Effector CD4-positive, alpha-beta T cell (primary cell): ENCODE measurements at regions not wholly inside any gene's neighbourhood (a gene's known extent, or its start where the extent isn't known, plus 50 kb on each side); places are given as distances from the start of the nearest gene placed in this dataset.

Source experiments
- DNase-seq: peaks from one replicate; pipeline ENCODE4 v3.0.0-alpha.2; 2020

DNA sequence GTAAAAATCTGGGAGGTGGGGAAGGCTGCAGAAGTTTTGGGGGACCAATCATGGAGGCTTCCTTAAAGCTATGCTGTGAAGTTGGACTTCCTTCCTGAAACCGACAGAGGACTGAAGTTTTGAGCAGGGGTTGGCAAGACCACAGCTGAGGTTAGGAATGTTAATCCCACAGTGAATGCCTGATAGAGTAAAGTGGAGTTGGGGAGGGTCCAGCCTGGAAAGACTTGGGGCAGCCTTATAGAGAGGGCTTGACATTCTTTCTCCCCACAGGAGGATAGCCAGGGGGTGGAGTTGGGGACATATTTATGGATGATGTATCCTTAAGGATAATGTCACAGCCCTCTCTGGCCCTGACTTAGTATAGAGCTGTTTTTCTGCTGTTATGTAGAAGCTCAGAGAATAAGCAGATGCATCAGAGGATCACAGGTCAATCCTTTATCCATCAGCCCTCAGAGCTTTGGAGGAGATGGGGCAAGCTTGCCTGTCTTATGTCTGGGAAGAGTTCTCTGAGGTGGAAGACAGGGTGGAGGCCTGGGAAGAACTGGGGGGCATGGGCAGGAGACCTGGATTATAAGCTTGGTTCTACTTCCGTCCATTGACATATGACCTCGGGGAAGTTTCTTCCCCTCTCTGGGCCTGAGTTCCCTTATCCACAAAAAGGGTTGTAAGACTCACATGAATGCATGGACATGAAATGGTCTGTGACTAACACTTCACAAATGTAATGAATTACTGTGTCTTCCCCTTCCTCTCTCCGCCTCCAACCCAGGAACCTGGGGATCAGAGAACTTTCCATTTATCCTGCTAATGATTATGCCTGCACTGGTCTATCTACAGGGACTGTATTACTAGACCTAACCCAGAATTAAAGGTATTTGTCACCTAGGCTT is 317.8 kb downstream of the MIAT start:
- DNase-seq = no peak

DNA sequence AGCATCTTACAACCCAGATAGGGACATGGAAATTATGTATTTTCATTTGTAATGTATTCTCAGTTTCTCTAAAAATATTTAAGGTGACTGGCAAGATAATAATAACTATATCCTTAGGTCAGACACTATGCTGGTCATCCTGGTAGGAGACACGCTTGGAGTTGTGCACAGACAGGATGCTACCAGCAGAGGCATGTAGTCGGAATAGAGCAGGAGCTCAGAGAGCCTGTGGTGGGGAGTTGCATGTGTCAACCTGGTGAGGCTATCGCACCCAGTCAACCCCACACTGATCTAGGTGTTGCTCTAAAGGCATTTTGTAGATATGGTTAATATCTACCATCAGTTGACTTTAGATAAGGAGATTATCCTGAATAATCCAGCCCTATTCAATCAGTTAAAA is 318.5 kb downstream of the MIAT start:
- no peak for DNase-seq

DNA sequence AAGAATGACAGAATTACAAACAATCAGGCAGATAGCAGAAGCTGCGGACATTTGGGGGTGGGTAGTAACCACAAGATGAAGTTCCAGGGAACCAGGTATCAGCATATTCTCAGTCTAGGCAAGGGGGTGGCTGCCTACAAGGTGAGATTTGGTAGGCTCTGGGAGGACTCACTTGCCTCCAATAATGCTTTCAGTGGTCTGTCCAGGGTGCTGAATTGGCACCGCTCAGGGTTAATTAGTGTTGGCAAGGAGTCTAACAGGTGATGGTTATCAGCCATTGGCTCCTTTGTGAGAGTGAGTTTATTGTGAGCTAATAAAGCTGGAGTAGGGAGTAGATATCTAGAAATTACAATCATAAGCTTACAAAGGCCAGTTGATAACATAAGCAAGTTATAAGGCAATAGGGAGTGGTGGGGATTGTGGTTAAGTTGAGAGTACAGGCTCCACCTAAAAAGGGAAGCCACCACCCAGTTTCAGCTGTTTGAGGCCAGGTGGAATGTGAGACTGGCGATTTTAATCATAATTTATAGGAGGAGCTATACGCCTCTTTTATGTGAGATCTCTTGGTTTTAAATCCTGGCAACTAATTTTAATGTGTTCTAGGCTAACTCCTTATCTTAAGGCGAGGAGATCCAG is 320.5 kb downstream of the MIAT start:
- no peak for DNase-seq

DNA sequence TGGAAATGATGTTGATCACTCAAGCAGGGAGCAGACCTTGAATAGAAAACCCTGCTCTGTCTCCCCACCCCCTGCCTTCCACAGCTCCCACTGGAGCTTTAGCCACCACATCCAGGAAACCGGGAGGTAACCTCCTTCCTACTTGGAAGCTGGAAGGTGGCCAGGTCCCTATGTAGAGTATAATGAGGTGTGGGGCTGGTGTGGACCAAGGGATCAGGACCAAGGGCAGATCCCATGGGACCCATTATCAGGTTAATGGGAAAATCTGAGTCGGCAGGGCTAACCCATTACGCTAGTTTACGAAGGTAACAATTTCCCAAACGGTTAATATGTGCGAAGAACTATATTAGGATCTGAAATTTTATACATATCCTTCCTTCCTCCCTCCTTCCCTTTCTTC is 321.9 kb downstream of the MIAT start:
- no peak for DNase-seq

DNA sequence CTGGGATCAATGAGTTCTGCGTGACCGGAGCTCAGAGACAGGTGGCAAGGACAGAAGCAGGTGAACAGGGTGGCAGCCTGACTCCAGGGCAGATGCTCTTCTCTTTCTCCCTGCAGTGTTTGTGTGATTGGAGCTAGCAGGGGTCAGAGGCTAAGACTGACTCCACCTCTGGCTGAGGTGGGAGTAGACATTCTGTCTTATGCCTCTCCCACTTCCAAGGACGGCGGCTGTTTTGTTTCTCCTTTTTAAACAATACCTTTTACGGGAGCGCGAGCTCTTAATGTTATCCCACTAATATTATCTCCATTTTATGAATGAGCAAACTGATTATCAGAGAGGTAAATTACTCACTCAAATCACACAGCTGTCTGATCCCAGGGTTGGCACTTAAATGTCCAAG is 323.7 kb downstream of the MIAT start:
- no peak for DNase-seq

DNA sequence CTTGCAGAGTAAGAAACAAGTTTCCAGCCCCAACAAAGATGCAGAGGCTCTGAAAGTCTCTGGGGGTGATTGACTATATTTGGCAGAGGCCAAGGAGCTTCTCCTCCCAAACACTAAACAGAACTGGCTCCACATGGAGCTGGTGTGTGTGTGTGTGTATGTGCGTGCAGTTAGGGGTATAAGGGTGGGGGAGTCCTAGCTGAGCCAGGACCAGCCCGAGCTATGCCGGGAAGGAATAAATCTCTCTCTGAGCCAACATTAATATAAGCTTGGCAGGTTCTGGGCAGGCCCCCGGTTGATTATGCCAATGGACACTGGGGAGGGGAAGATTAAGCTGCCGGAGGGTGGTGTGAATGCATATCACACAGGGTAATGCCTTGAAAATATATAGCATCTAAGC is 324.2 kb downstream of the MIAT start:
- no peak for DNase-seq

DNA sequence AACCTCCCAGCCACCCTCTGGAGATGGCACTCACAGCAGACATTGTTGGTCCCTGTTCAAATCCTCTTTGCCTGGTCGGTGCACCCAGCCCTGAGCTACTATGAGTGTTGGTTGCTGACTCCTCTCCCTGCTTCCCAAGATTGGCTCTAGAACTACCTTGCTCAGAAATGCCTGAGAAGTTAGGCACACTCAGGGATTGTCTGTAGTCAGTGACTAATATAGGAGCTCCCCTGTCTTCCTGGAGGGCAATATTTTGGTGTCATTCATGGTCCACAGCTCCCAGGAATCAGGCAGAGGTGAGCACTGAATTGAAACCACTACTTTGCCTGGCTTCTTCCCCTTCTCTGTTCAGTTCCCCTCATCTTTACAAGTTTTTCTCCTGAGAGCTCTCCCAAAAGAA is 325.9 kb downstream of the MIAT start:
- no peak for DNase-seq

DNA sequence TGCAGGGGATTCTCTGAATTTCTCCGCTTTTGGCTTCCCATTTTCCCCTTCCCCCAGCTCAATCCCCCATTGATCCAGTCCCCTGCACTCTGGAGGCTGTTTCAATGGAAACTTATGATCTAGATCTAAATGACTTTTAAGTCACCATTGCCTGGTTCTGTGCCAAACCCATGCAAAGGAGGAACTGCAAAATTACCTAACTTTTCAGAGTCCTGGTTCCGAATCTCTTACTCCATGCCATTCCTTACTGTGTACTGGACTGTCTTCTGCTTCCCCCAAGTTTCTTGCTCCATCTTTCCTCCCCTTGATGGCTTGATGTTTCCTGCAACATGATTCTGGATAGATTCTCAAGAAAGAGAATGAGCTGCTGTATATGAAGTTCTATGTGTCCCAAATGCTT is 327.8 kb downstream of the MIAT start:
- DNase-seq = no peak

DNA sequence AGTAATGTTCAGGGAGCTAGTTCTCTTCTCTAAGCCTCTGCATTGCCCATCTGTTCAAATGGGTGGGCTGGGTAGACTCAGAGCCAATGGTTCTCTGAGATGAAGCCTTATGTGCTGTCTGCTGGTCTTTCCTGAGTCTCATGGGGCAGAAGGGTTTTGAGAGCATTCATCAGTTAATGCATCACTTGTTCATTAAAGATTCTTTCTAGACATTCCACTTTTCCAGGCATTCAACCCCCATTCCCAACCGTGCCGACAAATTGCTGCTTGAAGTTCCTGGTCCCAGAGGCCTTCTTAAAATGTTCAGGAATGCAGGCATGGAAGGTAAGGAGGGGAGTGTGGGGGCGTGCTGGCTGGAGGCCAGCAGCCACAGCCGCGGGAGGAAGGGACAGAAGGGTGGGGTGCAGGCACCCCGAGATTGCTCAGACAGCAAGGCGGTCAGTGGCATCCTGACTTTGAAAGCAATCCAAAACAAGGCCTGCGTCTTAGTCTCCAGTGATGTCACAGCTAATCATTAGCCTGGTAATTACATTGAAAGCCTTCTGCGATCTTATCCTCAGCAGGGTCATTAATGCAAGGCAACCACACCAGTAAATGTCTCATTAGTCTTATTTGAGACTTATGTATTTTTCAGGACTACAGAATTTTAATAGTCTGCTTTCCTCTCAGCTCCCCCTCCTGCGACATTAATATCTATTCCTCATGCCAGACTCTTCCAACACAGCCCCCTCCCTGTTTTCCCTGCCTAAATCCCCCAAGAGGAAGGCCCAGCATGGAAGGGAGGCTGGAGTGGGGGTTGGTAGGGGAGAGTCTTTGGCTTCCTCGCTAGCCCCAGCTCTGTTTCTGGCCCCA is 328.8 kb downstream of the MIAT start:
- DNase-seq = no peak

DNA sequence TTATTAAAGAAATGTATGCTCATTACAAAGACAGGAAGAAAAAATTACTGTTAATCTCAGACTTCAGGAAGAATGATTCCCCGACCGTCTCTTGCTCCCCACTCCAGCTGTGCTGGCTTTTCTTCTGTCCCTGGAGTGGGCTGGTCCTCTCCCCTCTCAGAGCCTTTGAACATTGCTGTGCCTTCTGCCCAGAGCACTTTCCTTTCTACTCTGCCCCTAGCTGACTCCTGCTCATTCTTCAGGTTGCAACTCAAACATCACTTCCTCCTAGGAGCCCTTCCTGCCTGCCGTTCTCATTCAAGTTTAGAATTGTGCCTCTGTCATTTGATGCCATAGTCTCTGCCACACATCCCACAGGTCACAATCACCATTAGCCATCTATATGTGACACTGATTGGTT is 329.5 kb downstream of the MIAT start:
- no peak for DNase-seq

DNA sequence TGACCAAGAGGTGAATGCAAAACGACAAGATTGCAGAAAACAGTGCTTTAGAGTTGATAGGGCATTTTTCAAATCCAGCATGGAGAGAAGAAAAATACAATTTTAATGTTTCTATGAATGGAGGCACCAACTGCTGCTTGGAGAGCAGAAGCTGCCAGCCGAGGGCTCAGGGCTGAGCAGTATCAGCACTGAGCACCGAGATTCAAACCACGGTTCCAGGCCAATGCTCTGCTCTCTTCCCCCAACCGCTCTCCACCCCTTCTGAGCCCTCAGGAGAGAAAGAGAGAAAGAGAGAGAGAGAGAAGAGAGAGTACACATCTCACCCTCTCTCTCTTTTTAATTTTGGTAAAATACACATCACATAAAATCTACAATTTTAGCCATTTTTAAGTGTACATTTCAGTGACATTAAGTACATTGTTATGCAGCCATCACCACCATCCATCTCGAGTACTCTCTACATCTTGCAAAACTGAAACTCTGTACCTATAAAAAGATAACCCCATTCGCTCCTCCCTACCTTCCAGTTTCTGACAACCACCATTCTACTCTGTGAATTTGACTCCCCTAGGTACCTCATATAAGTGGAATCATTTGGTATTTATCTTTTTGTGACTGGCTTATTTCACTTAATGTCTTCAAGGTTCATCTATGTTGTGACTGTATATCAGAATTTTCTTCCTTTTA is 333.3 kb downstream of the MIAT start:
- DNase-seq = no peak

DNA sequence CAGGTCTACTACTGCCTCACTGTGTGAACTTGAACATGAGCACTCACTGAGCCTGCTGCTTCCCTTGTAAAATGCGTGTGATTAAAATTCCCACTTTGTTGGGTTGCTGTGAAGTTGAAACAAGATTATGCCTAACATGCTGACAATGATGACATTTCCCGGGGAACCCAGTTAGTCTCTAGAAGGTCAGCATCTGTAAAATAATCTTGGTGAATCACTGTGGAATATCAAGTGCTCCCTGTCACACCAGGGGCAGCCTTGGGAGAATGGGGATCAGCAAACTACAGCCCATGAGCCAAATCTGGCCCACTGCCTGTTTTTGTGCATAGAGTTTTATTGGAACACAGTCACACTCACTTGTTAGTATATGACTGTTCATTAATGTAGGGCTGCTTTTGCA is 335.2 kb downstream of the MIAT start:
- no peak for DNase-seq

DNA sequence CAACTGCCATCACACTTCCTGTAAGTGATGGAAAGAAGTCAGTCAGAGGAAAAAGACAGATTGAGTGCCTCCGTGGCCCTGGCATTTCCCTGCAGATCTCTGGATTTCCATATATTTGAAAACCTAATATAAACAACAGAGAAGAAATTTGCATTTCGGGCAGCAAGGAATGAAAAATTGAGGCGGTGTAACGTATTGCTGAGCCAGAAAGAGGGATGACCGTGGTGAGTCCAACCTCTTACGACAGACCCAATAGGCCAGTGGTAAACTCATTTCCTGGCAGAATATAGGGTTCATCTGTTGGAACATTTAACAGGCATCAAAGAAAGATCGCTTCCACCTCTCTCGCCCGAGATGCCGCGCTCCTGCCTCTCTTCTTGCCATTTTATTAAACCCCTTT is 336.5 kb downstream of the MIAT start:
- no peak for DNase-seq

DNA sequence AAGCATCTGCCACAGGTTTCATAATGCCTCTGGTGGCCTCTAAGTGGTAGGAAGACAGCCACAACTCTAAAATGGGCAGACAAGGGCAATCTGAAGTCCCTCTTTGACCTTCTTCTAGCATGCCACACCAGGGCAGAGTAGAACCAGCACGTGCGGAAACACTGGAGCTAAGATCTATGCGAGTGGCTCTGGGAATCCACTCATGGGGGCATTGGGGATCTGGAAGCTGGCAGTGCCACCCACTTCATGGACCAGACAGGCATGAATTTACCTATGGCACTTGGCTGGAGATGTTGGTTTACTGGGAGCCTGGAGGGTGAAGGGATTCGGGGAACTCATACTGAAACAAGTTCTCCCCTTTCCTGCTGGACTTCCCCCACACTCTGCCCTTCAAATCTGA is 337.4 kb downstream of the MIAT start:
- no peak for DNase-seq

DNA sequence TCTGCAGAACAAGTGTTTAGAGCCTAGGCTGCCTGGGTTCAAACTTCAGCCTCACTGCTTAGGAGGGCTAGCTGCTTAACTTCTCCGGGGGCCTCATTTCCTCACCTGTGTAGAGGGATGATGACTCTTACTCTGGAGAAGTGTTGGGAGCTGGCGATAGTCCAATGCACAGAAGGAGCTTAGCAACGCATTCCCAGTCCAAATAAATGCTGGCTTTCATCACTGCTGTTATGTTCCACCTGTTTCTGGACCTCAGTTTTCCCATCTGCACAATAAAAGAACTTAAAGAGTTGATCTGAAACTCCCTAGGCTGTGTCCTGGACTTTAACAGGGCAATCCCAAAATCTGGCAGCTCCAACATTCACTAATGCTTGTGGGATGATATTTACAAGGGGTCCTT is 337.8 kb downstream of the MIAT start:
- no peak for DNase-seq

DNA sequence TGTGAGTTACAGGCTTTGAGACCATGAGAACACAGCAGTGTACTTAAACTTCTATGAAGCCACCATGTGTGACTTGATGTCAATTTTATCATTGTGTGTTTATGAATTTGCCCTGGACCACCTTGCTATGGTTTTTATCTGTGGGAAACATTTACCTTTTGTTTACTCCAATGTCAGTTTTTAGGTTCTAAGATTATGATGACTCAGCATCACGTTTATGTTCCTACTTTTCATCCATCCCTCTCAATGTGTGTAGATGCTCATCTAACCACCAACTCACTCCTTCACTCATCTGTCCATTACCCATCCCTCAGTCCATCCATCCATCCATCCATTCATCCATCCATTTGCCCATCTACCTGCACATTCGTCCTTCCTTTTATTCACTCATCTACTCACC is 338.8 kb downstream of the MIAT start:
- DNase-seq = no peak

DNA sequence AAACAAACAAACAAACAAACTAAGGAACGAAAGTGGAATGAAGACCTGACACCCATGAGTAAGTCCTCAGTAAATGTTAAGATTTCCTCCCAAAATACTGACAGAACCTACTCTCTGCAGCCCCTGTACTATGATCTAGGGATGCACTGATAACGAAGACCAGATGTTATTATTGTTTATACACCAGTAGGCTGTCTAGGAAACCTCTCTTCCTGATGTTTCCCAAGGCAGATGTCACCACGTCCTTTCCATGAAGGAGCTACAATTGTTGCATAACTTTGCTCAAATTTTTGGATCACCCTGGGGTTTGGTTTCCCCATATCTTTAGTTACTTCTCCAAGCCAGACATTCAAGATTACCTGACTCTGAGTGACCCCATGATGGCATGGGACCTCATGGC is 340.7 kb downstream of the MIAT start:
- DNase-seq = no peak

DNA sequence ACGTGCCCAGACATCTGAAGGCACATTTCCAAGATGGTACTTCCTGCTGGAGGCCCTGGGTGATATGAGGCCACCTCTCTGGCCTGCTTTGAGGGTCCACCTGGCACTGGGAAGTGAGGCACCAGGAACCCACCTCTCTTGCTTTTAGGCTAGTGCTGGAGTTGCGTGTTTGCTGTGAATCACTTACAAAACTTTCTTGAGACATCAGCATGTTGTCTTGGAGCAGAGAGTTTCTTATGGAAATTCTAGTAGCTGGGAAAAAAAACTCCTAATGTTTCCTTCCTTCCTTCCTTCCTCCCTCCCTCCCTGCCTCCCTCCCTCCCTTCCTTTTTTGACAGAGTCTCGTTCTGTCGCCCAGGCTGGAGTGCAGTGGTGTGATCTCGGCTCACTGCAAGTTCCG is 341.3 kb downstream of the MIAT start:
- DNase-seq = no peak

DNA sequence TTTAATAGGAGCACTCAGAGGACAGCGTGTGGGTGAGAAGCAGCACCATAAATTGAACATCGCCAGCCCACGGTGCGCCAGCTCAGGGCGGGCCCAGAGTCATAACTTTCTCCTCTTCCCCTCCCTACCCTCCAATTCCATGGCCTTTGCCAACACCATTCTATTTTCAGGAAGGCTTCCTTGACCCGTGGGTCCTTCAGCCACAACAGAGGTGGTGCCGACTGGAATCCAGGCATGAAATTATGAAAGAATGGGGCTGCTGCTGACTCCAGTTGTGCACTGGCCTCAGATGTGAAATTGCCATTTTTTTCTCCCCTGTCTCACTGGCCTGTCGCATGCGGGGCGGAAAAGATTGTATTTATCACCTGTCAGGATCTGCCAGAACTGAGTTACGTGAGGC is 345.9 kb downstream of the MIAT start:
- no peak for DNase-seq

DNA sequence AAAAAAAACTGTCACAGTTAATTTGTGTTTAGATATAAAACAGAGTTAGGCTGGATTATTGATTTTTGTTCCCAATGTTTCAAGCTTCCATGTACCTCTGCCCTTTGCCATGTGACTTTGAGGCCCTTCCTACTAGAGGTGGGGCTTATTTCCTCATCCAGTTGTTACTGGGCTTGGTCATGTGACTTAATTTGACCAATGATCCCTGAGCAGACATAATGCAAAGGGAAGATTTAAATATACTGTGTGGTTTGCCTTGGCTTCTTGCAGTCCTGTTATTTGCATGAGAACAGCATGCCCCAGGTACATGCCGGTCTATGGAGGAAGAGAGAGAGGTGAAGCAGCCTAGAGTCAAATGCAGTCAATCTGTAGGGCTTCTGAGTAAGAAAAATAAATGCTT is 347.0 kb downstream of the MIAT start:
- DNase-seq = no peak

DNA sequence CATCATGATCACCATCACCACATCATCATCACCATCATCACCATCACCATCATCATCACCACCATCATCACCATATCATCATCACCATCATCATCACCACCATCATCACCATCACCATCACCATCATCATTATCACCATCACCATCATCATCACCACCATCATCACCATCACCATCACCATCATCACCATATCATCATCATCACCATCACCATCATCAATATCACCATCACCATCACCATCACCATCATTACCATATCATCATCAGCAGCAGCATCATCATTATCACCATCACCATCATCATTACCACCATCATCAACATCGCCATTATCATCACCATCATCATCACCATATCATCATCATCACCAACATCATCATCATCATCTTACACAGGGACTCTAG is 351.1 kb downstream of the MIAT start:
- DNase-seq = no peak

DNA sequence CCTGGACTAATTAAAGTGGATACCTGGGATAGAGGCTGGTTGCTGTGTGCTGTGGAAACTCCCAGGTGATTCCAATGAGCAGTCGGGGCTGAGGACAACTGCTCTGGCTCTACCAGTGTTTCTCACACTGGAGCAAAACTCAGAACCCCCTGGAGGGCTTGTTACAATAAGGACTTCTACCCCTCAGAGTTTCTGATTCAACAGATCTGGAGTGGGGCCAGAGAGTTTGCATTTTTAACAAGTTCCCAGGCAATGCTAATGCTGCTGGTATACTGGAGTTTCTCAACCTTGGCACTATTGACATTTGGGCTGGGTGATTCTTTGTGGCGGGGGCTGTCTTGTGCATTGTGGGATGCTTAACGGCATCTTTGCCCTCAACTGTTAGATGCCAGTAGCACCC is 353.7 kb downstream of the MIAT start:
- no peak for DNase-seq

DNA sequence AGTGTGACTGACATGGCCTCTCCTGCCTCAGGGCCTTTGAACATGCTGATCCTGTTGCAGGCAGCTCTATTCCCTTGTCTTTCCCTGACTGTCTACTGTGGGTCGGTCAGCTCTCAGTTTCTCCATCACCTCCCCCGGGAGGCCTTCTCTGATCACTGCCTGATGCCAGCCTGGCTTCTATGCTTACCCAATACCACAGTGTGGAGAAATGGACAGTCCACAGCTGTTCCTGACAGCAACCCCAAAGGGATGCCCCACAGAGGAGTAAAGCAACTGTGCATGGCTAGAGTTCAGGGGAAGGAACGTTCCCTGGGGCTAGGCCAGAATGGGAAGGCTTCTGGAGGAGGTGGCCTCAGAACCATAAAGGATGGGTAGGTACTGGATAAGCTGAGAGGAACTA is 354.3 kb downstream of the MIAT start:
- DNase-seq = no peak
